ENCODE measurements at regions not wholly inside any gene's neighbourhood (a gene's known extent, or its start where the extent isn't known, plus 50 kb on each side); places are given as distances from the start of the nearest gene placed in this dataset.
"Not testable (repeated sequence)": the region's sequence is repeated elsewhere in the genome, so short reads cannot be mapped to it uniquely, and the experiment has no call there.

GRCh38 chr6:73983367-73983766 lies 287.4 kb downstream of the CD109 start:
- WGBS, 2 donors = 54 to 62% methylated on average over 2 of the region's 2 CpGs
- Histone ChIP-seq H3K4me1 (no peaks in the 10 kb centered on the region), H3K4me3 (no peak overlapping the region), H3K27ac (no peak overlapping the region), H3K36me3 (no peaks in the 10 kb centered on the region), H3K27me3 (no peaks in the 10 kb centered on the region), H3K9me3 (no peaks in the 10 kb centered on the region)
- intact Hi-C loops (cut with DNase I) = no loop called here
- DNase-seq = no peak
- no peak for TF ChIP-seq CTCF (IDR thresholded peaks at IDR 0.05)
- TF ChIP-seq POLR2A (IDR thresholded peaks at IDR 0.05) = no peak

- no peaks in the 10 kb centered on the region for H3K4me1 ChIP-seq
- intact Hi-C loops (cut with DNase I) = no loop called here
- DNase-seq = no peak
- H3K36me3 ChIP-seq = no peaks in the 10 kb centered on the region
- H3K4me3 ChIP-seq = no peak overlapping the region
- no peaks in the 10 kb centered on the region for H3K27me3 ChIP-seq
- TF ChIP-seq POLR2A (IDR thresholded peaks at IDR 0.05) (no peak), CTCF (IDR thresholded peaks at IDR 0.05) (no peak)
- H3K27ac ChIP-seq = no peak overlapping the region
- no peaks in the 10 kb centered on the region for H3K9me3 ChIP-seq
Observed at GRCh38 chr6:73980096-73980495, 284.1 kb downstream of the CD109 start.

DNA sequence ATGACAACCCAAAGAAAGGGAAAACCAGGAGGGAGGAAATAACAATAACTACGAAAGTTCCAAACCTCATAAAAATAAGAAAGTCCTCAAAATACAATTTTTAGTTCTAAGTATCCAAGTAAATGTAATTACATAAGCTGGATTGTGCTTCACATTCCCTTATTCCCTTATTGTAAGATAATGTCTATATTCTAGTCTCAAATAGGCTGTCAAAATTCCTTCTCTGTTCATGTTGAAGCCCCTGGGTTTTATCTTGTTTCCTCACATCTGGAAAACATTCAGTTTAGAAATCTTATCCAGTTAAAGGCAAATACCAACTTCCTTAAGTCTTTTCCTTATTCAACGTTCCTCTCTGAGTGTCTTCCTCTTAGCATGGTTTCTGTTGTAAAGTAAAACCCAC lies 282.3 kb downstream of the CD109 start:
- intact Hi-C loops (cut with DNase I) = loop anchor here (10.0 kb wide), 1 partner anchor 1226 kb away; the partner anchor contains the start of gene COL12A1

DNA sequence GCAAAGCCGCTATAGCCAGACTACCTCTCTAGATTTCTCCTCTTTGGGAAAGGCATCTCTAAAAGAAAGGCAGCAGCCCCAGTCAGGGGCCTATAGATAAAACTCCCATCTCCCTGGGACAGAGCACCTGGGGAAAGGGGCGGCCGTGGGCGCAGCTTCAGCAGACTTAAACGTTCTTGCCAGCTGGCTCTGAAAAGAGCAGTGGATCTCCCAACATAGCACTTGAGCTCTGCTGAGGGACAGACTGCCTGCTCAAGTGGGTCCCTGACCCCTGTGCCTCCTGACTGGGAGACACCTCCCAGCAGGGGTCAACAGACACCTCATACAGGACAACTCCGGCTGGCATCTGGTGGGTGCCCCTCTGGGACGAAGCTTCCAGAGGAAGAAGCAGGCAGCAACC lies 276.5 kb downstream of the CD109 start:
- not testable (repeated sequence) for H3K9me3 ChIP-seq, H3K4me3 ChIP-seq, DNase-seq, H3K36me3 ChIP-seq, H3K27me3 ChIP-seq, H3K27ac ChIP-seq, H3K4me1 ChIP-seq
- 80 to 88% methylated on average over 1 to 6 of the region's 7 CpGs for WGBS, 2 donors
- intact Hi-C loops (cut with DNase I) = loop anchor here (10.0 kb wide), 1 partner anchor 1232 kb away; the partner anchor contains the start of gene COL12A1

More for the DNA sequence above, 282.3 kb downstream of the CD109 start:
- WGBS, 2 donors = 38 to 55% methylated on average over 2 of the region's 2 CpGs
- Histone ChIP-seq H3K9me3 (no peaks in the 10 kb centered on the region), H3K4me3 (no peak overlapping the region), H3K27ac (no peak overlapping the region), H3K4me1 (no peaks in the 10 kb centered on the region), H3K36me3 (no peaks in the 10 kb centered on the region), H3K27me3 (no peaks in the 10 kb centered on the region)
- TF ChIP-seq POLR2A (IDR thresholded peaks at IDR 0.05) (no peak), CTCF (IDR thresholded peaks at IDR 0.05) (no peak)
- DNase-seq = no peak

DNA sequence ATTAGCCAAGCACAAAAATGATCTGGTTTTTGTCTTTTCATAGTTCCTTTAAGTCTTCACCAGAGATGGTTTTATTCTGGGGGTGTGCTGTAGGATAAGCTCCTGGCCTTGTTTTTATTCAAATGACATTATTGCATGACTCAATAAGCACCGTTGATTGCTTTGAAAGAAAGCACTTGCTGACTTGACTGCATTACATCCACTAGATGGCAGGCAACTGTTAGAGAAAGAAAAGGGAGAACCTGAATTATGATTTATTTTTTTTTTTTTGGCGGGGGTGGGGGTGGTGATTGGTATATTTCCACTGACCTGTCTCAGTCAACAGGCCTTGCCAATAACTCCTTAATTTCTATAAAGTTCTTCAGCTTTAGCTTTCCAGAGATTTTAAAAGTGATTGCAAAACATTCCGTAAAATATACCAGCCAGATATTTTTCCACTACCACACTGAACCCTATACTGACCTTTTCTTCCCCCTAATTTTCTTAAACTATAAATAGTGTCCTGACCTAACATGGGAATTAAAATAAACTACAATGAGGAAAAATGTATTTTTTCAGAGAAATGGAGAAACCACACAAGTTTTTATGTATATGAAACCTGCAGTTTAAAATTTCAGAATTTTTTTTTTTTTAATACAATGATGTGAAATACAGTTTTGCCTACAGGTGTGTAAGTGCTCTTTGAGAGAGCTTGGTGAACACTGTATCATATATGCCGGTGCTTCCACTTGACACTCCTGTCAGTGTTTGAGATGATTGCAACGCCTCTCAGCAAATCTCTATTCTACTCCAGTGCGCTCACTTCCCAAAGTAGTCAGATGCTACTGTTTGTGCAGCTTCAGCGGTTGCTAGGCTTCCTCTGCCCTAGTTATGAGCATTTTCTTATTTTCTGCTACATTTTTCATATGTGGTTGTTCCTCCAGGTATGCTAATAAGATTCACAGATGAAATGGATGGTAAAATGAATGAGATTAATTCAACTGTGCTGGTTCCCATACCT lies 274.3 kb downstream of the CD109 start:
- peak in 5 of 6 experiments; percentile 20 to 60 (median 40) for TF ChIP-seq CTCF (IDR thresholded peaks at IDR 0.05)
- no peak for TF ChIP-seq POLR2A (IDR thresholded peaks at IDR 0.05)
- H3K4me1 ChIP-seq = no peaks in the 10 kb centered on the region
- no peaks in the 10 kb centered on the region for H3K27me3 ChIP-seq
- intact Hi-C loops (cut with DNase I) = loop anchor here (10.0 kb wide), 1 partner anchor 1235 kb away; the partner anchor contains the start of gene COL12A1
- H3K27ac ChIP-seq = no peak overlapping the region
- DNase-seq = no peak
- 47 to 62% methylated on average over 7 of the region's 7 CpGs for WGBS, 2 donors
- H3K36me3 ChIP-seq = no peaks in the 10 kb centered on the region
- H3K9me3 ChIP-seq = no peaks in the 10 kb centered on the region
- no peak overlapping the region for H3K4me3 ChIP-seq
